ENCODE measurements at regions not wholly inside any gene's neighbourhood (a gene's known extent, or its start where the extent isn't known, plus 50 kb on each side); places are given as distances from the start of the nearest gene placed in this dataset.

DNA sequence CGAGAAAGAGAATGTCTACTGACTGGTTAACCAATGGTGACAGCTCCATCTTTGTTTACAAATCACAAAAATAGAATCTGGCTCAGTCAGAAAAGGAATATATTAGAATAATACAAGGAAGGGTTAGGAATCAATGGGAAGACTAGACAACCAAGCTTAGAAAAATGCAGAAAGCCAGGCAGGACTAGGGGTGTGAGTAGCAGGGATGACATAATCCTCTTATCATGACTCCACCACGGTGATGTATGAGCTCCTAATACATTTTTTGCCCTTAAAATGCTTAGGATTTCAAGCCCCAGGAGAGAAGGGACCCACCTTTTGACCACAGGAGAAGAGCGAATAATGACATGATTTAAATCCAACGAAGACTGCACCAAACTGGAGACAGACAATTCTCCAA lies 252.3 kb downstream of the CHD9NB start:
- H3K27me3 ChIP-seq = no peaks in the 10 kb centered on the region
- TF ChIP-seq, protein P1, sequence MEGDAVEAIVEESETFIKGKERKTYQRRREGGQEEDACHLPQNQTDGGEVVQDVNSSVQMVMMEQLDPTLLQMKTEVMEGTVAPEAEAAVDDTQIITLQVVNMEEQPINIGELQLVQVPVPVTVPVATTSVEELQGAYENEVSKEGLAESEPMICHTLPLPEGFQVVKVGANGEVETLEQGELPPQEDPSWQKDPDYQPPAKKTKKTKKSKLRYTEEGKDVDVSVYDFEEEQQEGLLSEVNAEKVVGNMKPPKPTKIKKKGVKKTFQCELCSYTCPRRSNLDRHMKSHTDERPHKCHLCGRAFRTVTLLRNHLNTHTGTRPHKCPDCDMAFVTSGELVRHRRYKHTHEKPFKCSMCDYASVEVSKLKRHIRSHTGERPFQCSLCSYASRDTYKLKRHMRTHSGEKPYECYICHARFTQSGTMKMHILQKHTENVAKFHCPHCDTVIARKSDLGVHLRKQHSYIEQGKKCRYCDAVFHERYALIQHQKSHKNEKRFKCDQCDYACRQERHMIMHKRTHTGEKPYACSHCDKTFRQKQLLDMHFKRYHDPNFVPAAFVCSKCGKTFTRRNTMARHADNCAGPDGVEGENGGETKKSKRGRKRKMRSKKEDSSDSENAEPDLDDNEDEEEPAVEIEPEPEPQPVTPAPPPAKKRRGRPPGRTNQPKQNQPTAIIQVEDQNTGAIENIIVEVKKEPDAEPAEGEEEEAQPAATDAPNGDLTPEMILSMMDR (IDR thresholded peaks at IDR 0.05) = no peak
- H3K4me3 ChIP-seq (ENCODE audit: low read depth in 1 of 2, low read length in 1 of 2) = no peak overlapping the region
- H3K9me3 ChIP-seq = no peaks in the 10 kb centered on the region
- no peak overlapping the region for H3K27ac ChIP-seq
- no peaks in the 10 kb centered on the region for H3K36me3 ChIP-seq
- H3K4me1 ChIP-seq (ENCODE audit: control insufficient read depth in 1 of 2, insufficient read depth in 1 of 2, low read depth in 1 of 2, low read length in 1 of 2) = no peaks in the 10 kb centered on the region

DNA sequence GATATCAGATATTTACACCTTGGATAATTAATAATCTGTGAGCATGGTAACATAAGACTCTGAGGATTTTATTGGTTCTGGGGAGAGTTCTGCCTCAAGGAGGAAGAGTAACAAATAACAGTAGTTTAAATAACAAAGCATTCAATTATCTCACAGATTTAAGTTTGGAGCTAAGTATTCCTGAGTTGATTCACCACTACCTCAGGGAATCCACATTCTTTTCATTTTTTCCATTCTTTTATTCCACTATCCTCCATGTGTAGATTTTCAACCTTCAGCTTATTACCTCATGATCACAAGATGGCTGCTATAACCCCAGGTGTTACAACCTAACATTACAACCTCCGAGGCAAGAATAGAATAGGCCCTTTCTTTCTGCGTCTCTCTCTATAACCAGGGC lies 252.2 kb upstream of the TOX3 start:
- Histone ChIP-seq H3K4me3 (ENCODE audit: low read depth in 1 of 2, low read length in 1 of 2) (no peak overlapping the region), H3K9me3 (no peaks in the 10 kb centered on the region), H3K27me3 (no peaks in the 10 kb centered on the region), H3K4me1 (ENCODE audit: control insufficient read depth in 1 of 2, insufficient read depth in 1 of 2, low read depth in 1 of 2, low read length in 1 of 2) (no peaks in the 10 kb centered on the region), H3K27ac (no peak overlapping the region), H3K36me3 (no peaks in the 10 kb centered on the region)
- TF ChIP-seq, protein P1 (IDR thresholded peaks at IDR 0.05) = no peak

DNA sequence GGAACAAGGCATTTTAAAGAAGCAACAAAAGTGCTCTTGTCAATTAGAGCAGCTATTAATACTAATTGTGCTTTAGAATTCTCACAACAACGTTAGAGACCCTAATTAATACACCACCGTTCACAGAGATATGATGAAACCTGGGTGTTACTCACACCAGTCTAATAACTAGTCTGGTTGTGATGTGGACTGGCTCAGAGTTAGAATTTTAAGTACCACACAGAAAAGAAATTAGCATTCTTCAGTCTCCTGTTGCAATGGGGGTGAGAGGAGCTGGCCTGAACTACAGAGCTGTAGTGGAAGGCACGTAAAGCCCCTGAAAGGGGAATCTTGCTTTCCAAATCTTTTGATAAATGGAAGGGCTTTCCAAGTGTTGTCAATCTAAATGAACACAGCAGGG lies 240.8 kb upstream of the TOX3 start:
- TF ChIP-seq, protein P1 (IDR thresholded peaks at IDR 0.05) = no peak

DNA sequence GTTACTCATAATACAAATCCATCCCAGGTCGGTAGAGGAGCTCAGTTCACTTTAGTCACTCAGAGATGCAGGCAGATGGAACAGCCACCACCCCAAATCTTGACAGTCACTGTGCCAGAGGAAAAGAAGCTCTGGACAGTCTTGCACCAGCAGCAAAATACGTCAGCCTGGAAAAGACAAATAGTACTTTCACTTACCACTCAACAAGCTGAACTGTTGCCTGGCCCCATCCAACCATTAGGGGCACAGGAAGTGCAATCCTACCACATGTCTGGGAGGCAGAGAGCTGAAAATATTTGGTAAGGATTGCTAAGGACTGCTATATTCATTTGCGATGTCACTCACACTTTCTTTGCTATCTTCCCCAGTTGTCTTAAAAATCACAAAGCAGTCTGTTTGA lies 239.1 kb upstream of the TOX3 start:
- Histone ChIP-seq H3K4me1 (ENCODE audit: control insufficient read depth in 1 of 2, insufficient read depth in 1 of 2, low read depth in 1 of 2, low read length in 1 of 2) (no peaks in the 10 kb centered on the region), H3K9me3 (no peaks in the 10 kb centered on the region), H3K27ac (no peak overlapping the region), H3K36me3 (no peaks in the 10 kb centered on the region), H3K27me3 (no peaks in the 10 kb centered on the region), H3K4me3 (ENCODE audit: low read depth in 1 of 2, low read length in 1 of 2) (no peak overlapping the region)
- TF ChIP-seq, protein P1 (IDR thresholded peaks at IDR 0.05) = no peak

More for the DNA sequence above, 240.8 kb upstream of the TOX3 start:
- no peaks in the 10 kb centered on the region for H3K27me3 ChIP-seq
- no peak overlapping the region for H3K4me3 ChIP-seq (ENCODE audit: low read depth in 1 of 2, low read length in 1 of 2)
- H3K27ac ChIP-seq = no peak overlapping the region
- H3K9me3 ChIP-seq = no peaks in the 10 kb centered on the region
- H3K36me3 ChIP-seq = no peaks in the 10 kb centered on the region
- no peaks in the 10 kb centered on the region for H3K4me1 ChIP-seq (ENCODE audit: control insufficient read depth in 1 of 2, insufficient read depth in 1 of 2, low read depth in 1 of 2, low read length in 1 of 2)

DNA sequence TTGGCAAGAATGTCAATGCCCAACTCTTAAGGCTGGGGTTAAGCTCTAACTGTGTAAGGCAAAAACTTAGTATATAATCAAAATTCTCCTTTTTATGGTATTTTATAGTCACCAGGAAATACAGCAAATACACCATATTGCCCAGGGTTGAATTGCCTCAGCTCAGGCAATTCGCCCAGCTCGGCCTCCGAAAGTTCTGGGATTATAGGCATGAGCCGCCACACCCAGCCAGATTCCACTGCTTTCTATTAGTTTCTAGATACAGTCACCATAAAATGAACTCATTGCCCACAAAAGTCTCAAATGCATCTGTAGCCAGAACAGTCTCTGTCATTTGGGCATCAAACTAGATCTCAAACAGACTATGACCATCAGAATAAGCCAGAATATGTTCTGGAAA lies 238.7 kb upstream of the TOX3 start:
- Histone ChIP-seq H3K9me3 (no peaks in the 10 kb centered on the region), H3K27me3 (no peaks in the 10 kb centered on the region), H3K36me3 (no peaks in the 10 kb centered on the region), H3K4me3 (ENCODE audit: low read depth in 1 of 2, low read length in 1 of 2) (no peak overlapping the region), H3K27ac (no peak overlapping the region), H3K4me1 (ENCODE audit: control insufficient read depth in 1 of 2, insufficient read depth in 1 of 2, low read depth in 1 of 2, low read length in 1 of 2) (no peaks in the 10 kb centered on the region)
- TF ChIP-seq, protein P1 (IDR thresholded peaks at IDR 0.05) = no peak

DNA sequence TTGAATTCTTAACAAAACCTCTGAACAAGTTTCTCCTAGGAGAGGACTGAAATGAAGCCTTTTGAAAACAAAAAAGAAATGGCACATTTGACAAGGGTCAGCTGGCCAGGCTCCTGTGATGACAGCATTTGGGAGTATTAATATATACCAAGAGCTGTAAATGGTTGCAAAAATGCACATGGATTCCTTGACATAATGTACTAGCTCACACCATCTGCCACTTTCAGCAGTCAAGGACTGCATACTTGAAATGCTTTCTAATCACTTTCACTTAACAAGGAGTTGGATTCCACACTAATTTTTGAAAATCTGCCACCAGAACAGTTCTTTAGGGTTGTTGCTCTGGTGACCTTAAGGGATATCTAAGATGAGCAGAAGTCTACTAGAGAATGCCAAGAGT lies 236.7 kb upstream of the TOX3 start:
- H3K27ac ChIP-seq = no peak overlapping the region
- no peak overlapping the region for H3K4me3 ChIP-seq (ENCODE audit: low read depth in 1 of 2, low read length in 1 of 2)
- H3K4me1 ChIP-seq (ENCODE audit: control insufficient read depth in 1 of 2, insufficient read depth in 1 of 2, low read depth in 1 of 2, low read length in 1 of 2) = no peaks in the 10 kb centered on the region
- no peaks in the 10 kb centered on the region for H3K27me3 ChIP-seq
- H3K36me3 ChIP-seq = no peaks in the 10 kb centered on the region
- TF ChIP-seq, protein P1 (IDR thresholded peaks at IDR 0.05) = no peak
- no peaks in the 10 kb centered on the region for H3K9me3 ChIP-seq
